ENCODE measurements at regions not wholly inside any gene's neighbourhood (a gene's known extent, or its start where the extent isn't known, plus 50 kb on each side); places are given as distances from the start of the nearest gene placed in this dataset.

DNA sequence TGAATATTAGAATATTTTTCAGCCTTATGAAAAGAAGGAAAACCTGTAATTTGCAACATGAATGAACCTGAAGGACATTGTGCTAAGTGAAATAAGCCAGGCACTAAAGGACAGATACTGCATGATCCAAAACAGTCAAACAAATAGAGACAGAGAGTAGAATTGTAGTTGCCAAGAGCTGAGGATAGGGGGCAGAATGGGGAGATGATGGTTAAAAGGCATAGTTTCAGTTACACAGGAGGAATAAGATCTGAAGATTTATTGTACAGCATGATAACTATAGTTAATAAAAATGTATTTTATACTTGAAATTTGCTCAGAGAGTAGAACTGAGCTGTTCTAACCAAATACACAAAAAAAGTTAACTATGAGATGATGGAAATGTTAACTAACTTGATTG, 149.0 kb upstream of the TMEM106B start:
- no peak for TF ChIP-seq POLR2AphosphoS5 (IDR thresholded peaks at IDR 0.05)
- no peak for TF ChIP-seq POLR2A (IDR thresholded peaks at IDR 0.05)
- no peak for TF ChIP-seq CTCF (IDR thresholded peaks at IDR 0.05)
- TF ChIP-seq EP300 (IDR thresholded peaks at IDR 0.05) = no peak

Measured in stomach (tissue), 4 donors.